ENCODE measurements at regions not wholly inside any gene's neighbourhood (a gene's known extent, or its start where the extent isn't known, plus 50 kb on each side); places are given as distances from the start of the nearest gene placed in this dataset.

- no peak for DNase-seq
Observed at GRCh38 chr11:16418428-16419097, 62.2 kb upstream of the SOX6 start.

- DNase-seq, result no peak
Observed at GRCh38 chr11:16412525-16413172, 56.3 kb upstream of the SOX6 start.

- no peak for DNase-seq
Observed at GRCh38 chr11:16410479-16410878, 54.1 kb upstream of the SOX6 start.

- DNase-seq, result no peak
Observed at GRCh38 chr11:16408619-16409018, 52.3 kb upstream of the SOX6 start.

- no peak for DNase-seq
Observed at GRCh38 chr11:16406226-16406625, 49.9 kb upstream of the SOX6 start.

Data from NCI-H446 treated with DMSO at 0.1 percent for 48 hours (cell line).